ENCODE measurements at regions not wholly inside any gene's neighbourhood (a gene's known extent, or its start where the extent isn't known, plus 50 kb on each side); places are given as distances from the start of the nearest gene placed in this dataset.
A peak's percentile ranks its signal among the peaks of the same experiment; 100 is the strongest.
"Not testable (repeated sequence)": the region's sequence is repeated elsewhere in the genome, so short reads cannot be mapped to it uniquely, and the experiment has no call there.

DNA sequence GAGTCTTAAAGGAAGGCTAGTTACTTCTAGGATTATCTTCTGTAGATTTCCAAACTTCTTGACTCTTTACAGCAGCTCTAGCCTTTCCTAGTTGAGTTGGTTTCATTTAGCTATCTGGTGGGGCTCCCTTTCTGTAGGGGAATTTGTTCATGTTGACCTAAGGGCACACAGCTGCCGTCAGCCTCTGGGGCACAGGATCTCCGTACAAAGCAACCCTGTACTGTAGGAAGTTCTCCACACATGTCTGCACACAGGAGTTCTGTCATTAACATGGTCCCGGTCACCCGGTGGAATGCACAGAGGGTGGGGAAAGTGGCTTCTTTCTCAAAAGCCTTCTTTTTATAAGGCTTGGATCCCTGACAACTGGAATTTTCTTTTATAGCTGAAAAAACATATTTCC lies 88.7 kb upstream of the TNIK start:
- DNase-seq: no peak

- no peak for DNase-seq
Measured at GRCh38 chr3:171543759-171544300, 83.6 kb upstream of the TNIK start.

DNA sequence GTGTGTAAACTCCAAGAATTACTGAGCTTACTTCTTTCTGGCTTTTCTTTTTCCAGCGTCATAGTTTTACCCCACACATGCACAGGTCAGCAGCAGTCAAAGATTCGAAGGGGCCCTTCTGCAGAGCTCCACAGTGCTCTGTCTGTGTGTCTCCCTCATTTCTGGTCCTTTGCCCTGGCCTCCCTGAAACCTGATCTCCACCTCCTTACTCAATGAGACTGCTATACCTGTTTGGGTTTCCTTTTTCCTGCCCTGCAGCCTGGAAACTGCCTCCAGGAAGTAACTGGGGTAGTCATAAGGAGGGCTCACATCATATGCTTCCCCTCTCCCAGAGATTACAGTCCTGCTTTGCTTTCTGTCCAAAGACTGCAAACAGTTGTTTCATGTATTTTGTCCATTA lies 82.8 kb upstream of the TNIK start:
- peak in 1 of 2 experiments; percentile 4 for DNase-seq

GRCh38 chr3:171541647-171542046 lies 81.4 kb upstream of the TNIK start:
- DNase-seq: no peak

GRCh38 chr3:171541181-171541580 lies 81.0 kb upstream of the TNIK start:
- no peak for DNase-seq

GRCh38 chr3:171535799-171536198 lies 75.6 kb upstream of the TNIK start:
- no peak for DNase-seq

- no peak for DNase-seq
Measured at GRCh38 chr3:171535133-171535532, 74.9 kb upstream of the TNIK start.

DNA sequence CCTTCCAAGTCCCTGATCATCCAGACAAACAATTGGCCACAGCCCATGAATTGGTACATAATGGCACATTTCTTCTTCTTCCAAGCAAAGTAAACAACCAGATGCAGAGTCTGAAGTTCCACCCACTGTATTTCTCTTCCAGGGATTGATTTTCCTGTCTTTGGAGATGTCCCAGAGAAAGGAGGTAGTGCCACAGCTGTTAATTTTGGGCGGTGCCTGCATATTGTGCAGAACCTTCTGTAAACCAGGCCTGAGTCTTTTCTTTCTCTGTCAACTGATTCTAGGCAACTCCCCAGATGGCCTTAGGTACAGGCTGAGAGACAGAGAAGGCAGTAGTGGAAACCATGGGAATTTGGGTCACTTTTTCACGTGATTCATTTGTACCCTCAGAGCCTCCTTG lies 73.5 kb upstream of the TNIK start:
- DNase-seq: no peak

DNA sequence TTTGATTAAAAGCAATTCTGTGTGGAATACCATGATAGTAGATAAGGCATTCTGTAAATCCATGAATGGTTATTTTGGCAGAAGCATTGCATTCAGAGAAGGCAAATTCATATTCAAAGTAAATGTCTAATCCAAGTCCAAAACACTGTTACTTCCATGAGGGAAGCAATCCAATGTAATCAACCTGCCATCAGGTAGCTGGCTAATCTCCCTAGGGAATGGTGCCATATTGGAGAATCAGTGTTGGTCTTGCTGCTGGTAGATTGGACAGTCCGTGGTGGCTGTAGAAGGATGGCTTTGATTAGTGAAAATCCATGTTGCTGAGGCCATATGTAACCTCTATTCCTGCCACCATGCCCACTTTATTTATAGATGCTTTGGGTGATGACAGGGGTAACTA lies 72.1 kb upstream of the TNIK start:
- no peak for DNase-seq

- DNase-seq: no peak
Measured at GRCh38 chr3:171531716-171532115, 71.5 kb upstream of the TNIK start.

GRCh38 chr3:171528102-171528501 lies 67.9 kb upstream of the TNIK start:
- DNase-seq: no peak

DNA sequence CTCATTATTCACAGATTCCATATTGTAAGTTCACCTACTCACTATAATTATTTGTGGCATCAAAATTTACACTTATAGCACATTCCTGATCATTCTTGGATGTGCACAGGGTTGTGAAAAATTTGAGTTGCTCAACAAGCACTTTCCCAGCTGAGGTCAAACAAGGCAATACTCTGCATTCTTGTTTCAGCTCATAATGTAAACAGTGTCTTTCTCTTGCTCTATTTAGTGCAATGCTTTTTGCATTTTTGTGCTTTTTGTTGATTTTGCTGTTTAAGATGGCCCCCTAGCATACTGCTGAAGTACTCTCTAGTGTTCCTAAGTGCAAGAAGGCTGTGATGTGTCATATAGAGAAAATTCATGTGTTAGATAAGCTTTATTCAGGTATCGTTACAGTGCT lies 66.7 kb upstream of the TNIK start:
- DNase-seq: no peak

- no peak for DNase-seq
Measured at GRCh38 chr3:171526146-171526545, 65.9 kb upstream of the TNIK start.

GRCh38 chr3:171525437-171525836 lies 65.2 kb upstream of the TNIK start:
- DNase-seq: no peak

GRCh38 chr3:171524921-171525310 lies 64.7 kb upstream of the TNIK start:
- DNase-seq: no peak

- no peak for DNase-seq
Measured at GRCh38 chr3:171522651-171523050, 62.4 kb upstream of the TNIK start.

DNA sequence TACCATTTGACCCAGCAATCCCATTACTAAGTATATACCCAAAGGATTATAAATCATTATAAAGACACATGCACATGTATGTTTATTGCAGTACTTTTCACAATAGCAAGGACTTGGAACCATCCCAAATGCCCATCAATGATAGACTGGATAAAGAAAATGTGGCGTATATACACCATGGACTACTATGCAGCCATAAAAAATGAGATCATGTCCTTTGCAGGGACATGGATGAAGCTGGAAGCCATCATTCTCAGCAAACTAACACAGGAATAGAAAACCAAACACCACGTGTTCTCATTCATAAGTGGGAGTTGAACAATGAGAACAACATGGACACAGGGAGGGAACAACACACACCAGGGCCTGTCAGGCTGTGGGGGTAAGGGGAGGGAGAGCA lies 59.2 kb upstream of the TNIK start:
- DNase-seq: not testable (repeated sequence)

GRCh38 chr3:171516765-171517164 lies 56.6 kb upstream of the TNIK start:
- no peak for DNase-seq

DNA sequence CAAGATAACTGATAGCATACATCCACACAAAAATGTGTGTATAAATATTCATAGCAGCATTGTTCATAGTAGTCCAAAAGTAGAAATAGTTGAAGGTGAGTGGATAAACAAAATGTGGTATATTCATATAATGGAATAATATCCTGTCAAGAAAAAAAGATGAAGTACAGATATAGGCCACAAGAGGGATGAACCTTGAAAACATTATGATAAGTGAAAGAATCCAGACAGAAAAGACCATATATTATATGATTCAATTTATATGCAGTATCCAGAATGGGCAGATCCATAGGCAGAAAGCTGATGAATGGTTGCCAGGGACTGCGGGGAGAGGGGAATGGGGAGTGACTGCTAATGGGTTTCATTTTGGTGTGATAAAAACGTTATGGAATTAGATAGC lies 54.3 kb upstream of the TNIK start:
- DNase-seq: no peak

DNA sequence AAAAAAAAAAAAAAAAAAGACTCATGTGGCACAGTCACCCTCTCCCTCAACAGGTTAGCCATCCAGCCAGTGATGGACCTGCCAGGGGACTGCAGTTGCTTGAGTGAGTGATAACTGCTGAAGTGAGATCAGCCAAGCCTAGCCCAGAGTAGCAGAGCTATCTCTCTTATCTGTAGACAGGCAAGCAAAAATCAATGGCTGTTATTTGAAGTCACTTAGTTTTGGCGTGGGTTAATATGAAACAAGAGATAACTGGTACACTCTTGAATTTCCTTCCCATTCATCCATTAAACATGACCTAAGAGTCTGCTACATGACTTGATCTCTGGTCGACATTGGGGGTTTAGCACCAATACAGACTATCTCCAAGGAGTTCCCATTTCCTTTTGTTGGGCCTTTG lies 51.2 kb upstream of the TNIK start:
- no peak for DNase-seq

All from NCI-H526 (cell line).